ENCODE measurements at regions not wholly inside any gene's neighbourhood (a gene's known extent, or its start where the extent isn't known, plus 50 kb on each side); places are given as distances from the start of the nearest gene placed in this dataset.

DNA sequence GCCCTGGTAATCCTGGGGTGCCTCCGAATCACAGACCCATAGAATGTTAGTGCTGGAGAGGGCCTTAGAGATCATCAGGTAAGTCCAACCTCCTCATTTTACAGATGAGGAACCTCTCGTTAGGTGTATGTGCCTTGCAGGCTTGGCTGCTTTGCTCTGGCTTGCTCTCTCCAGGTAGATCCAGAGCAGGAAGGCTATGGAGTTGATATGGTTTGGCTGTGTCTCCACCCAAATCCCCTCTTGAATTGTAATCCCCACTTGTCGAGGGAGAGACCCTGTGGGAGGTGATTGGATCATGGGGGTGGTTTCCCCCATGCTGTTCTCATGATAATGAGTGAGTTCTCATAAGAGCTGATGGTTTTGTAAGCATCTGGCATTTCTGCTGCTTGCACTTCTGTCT, 186.0 kb upstream of the PLXNA2 start:
- no peak for DNase-seq
- peaks cover 10% of the 10 kb centered on the region; the same call in 1 of the 2 replicates for H3K9me3 Mint-ChIP-seq
- no peaks in the 10 kb centered on the region for H3K36me3 Mint-ChIP-seq (ENCODE audit: low read depth)
- no peak overlapping the region for H3K27ac Mint-ChIP-seq
- TF ChIP-seq, protein P1, sequence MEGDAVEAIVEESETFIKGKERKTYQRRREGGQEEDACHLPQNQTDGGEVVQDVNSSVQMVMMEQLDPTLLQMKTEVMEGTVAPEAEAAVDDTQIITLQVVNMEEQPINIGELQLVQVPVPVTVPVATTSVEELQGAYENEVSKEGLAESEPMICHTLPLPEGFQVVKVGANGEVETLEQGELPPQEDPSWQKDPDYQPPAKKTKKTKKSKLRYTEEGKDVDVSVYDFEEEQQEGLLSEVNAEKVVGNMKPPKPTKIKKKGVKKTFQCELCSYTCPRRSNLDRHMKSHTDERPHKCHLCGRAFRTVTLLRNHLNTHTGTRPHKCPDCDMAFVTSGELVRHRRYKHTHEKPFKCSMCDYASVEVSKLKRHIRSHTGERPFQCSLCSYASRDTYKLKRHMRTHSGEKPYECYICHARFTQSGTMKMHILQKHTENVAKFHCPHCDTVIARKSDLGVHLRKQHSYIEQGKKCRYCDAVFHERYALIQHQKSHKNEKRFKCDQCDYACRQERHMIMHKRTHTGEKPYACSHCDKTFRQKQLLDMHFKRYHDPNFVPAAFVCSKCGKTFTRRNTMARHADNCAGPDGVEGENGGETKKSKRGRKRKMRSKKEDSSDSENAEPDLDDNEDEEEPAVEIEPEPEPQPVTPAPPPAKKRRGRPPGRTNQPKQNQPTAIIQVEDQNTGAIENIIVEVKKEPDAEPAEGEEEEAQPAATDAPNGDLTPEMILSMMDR (IDR thresholded peaks at IDR 0.05): no peak
- no peak overlapping the region for H3K4me3 Mint-ChIP-seq
- no peaks in the 10 kb centered on the region for H3K27me3 Mint-ChIP-seq (ENCODE audit: insufficient read depth)
- H3K4me1 Mint-ChIP-seq (ENCODE audit: low read depth): peaks cover 36% of the 10 kb centered on the region

DNA sequence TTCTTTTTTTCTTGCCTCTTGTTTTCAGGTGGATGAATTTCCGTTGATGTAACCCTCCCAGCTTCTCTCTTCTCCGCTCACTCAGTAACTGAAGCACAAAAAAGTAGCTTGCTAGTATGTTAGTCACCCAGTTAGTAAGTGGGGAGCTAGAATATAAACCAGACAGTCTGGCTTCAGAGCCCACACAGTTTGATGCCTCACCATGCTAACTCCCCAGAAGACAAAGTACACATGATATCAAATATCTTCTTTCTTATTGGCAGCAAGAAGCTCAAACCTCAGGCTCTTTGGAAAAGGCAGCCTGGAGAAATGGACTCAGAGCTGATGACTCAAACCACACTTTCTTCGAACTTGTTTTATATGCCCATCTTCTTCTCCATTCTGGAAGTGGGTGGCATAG, 187.5 kb upstream of the PLXNA2 start:
- Mint-ChIP-seq H3K9me3 (peaks cover 10% of the 10 kb centered on the region; the same call in 1 of the 2 replicates), H3K36me3 (ENCODE audit: low read depth) (no peaks in the 10 kb centered on the region), H3K4me1 (ENCODE audit: low read depth) (peaks cover 36% of the 10 kb centered on the region), H3K27me3 (ENCODE audit: insufficient read depth) (no peaks in the 10 kb centered on the region), H3K27ac (peak overlapping the region; percentile 18; the same call in 1 of the 2 replicates), H3K4me3 (no peak overlapping the region)
- DNase-seq: peak; percentile 82
- TF ChIP-seq, protein P1 (IDR thresholded peaks at IDR 0.05): no peak

DNA sequence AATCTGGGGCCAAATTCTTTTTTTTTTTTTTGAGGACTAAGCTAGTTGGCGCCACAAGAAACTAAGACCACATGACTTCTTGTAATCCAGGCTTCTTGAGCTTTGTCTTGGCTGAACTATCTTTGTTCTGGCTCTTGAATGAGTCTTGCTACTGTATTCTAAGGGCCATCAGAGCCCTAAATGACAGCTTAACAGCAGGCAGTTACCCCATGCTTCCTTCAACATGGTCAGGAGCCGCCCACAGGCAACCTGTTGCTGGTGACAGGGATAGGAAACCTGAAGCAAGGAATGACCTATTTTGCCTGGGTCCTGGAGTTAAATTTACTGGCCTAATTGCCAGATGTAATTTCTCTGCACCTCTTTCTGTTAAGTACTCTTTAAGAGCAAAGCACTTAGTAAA, 188.2 kb upstream of the PLXNA2 start:
- DNase-seq: no peak
- no peaks in the 10 kb centered on the region for H3K36me3 Mint-ChIP-seq (ENCODE audit: low read depth)
- no peaks in the 10 kb centered on the region for H3K27me3 Mint-ChIP-seq (ENCODE audit: insufficient read depth)
- H3K4me1 Mint-ChIP-seq (ENCODE audit: low read depth): peaks cover 36% of the 10 kb centered on the region
- peaks cover 10% of the 10 kb centered on the region; the same call in 1 of the 2 replicates for H3K9me3 Mint-ChIP-seq
- no peak overlapping the region for H3K27ac Mint-ChIP-seq
- TF ChIP-seq, protein P1 (IDR thresholded peaks at IDR 0.05): no peak
- 0 out of 2 replicates have a peak overlapping the region, but pooled peaks have one; percentile 52 for H3K4me3 Mint-ChIP-seq

DNA sequence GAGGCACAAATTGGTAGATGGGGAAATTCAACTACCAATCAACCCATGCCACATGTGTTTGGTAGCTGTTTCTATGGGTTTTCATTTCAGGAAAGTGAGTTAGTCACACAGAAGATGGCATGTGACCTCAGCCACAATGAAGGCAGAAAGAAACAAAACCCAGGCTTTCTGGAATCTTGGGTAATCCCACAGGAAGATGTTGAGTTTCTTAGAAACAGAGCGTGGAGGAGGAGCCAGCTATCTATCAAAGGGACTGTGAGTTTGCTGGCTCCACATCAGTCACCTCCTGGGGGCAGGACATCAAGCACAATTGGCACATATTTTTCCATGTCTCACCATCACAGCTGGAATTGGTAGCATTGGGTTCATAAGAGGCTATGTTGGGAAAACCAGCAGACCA, 188.9 kb upstream of the PLXNA2 start:
- Mint-ChIP-seq H3K27ac (no peak overlapping the region), H3K36me3 (ENCODE audit: low read depth) (no peaks in the 10 kb centered on the region), H3K27me3 (ENCODE audit: insufficient read depth) (no peaks in the 10 kb centered on the region), H3K4me1 (ENCODE audit: low read depth) (peaks cover 36% of the 10 kb centered on the region), H3K4me3 (no peak overlapping the region), H3K9me3 (peaks cover 10% of the 10 kb centered on the region; the same call in 1 of the 2 replicates)
- TF ChIP-seq, protein P1 (IDR thresholded peaks at IDR 0.05): no peak
- DNase-seq: peak; percentile 17

DNA sequence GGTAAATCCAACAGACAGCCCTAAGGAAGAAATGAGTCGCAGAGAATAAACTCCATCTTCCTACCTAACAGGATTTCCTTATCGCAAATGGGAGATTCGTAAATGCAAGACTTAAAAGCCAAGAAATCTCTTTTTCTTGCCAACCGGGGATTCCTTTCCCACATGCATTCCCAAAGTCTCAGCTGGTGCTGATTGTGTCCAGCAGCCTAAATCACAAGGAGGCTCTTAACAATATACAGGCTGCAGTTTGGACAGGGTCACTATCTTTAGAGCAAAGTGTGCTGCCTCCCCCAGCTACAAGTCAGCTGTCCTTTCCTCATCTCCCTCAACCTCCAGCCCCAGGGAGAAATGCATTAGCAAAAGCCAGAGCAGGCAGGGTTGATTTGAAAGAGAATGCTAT, 189.8 kb upstream of the PLXNA2 start:
- no peaks in the 10 kb centered on the region for H3K36me3 Mint-ChIP-seq (ENCODE audit: low read depth)
- no peak for DNase-seq
- H3K9me3 Mint-ChIP-seq: peaks cover 9% of the 10 kb centered on the region; the same call in 1 of the 2 replicates
- H3K4me1 Mint-ChIP-seq (ENCODE audit: low read depth): peaks cover 36% of the 10 kb centered on the region
- H3K4me3 Mint-ChIP-seq: no peak overlapping the region
- no peak overlapping the region; the same call in 1 of the 2 replicates for H3K27ac Mint-ChIP-seq
- H3K27me3 Mint-ChIP-seq (ENCODE audit: insufficient read depth): no peaks in the 10 kb centered on the region
- TF ChIP-seq, protein P1 (IDR thresholded peaks at IDR 0.05): no peak

DNA sequence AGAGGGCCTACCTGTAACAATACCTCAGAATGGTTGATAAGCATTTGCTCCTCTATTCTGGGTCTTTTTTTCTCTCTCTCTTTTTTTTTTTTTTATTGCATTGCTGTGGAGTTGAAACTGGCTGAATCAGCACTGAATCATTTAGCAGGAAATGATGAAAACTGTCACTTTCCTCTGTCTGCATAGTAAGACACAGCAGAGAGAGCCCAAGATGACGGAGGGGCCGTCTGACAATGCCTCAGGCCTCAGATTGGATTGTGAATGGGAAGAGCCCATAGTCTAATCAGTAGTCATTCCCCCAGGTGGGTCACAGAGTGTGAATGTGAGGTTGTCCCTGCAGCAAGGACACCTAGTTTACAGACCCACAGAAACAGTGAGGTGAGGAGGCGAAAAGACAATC, 193.2 kb upstream of the PLXNA2 start:
- DNase-seq: peak; percentile 43
- TF ChIP-seq, protein P1 (IDR thresholded peaks at IDR 0.05): no peak
- no peaks in the 10 kb centered on the region for H3K27me3 Mint-ChIP-seq (ENCODE audit: insufficient read depth)
- H3K27ac Mint-ChIP-seq: no peak overlapping the region
- no peaks in the 10 kb centered on the region for H3K36me3 Mint-ChIP-seq (ENCODE audit: low read depth)
- peaks cover 14% of the 10 kb centered on the region for H3K4me1 Mint-ChIP-seq (ENCODE audit: low read depth)
- no peak overlapping the region for H3K4me3 Mint-ChIP-seq
- peaks cover 12% of the 10 kb centered on the region; the same call in 1 of the 2 replicates for H3K9me3 Mint-ChIP-seq

Data from HFFc6 (cell line).